ENCODE measurements at regions not wholly inside any gene's neighbourhood (a gene's known extent, or its start where the extent isn't known, plus 50 kb on each side); places are given as distances from the start of the nearest gene placed in this dataset.

- Mint-ChIP-seq H3K27ac (no peak overlapping the region), H3K36me3 (ENCODE audit: low read depth) (no peaks in the 10 kb centered on the region), H3K9me3 (peaks cover 4% of the 10 kb centered on the region), H3K27me3 (ENCODE audit: low read depth, poor library complexity) (peaks cover 33% of the 10 kb centered on the region), H3K4me1 (peaks cover 39% of the 10 kb centered on the region), H3K4me3 (no peak overlapping the region)
- no peak for DNase-seq
- no peak for TF ChIP-seq CTCF (IDR thresholded peaks at IDR 0.05)
Measured at GRCh38 chr10:124325998-124326636, 92.6 kb downstream of the OAT start.

GRCh38 chr10:124325633-124325914 is 93.1 kb downstream of the OAT start:
- no peak for DNase-seq
- H3K4me1 Mint-ChIP-seq, result peaks cover 39% of the 10 kb centered on the region
- TF ChIP-seq CTCF (IDR thresholded peaks at IDR 0.05), result no peak
- H3K4me3 Mint-ChIP-seq, result no peak overlapping the region
- H3K36me3 Mint-ChIP-seq (ENCODE audit: low read depth), result no peaks in the 10 kb centered on the region
- no peak overlapping the region for H3K27ac Mint-ChIP-seq
- no peaks in the 10 kb centered on the region for H3K9me3 Mint-ChIP-seq
- peaks cover 28% of the 10 kb centered on the region for H3K27me3 Mint-ChIP-seq (ENCODE audit: low read depth, poor library complexity)

- TF ChIP-seq CTCF (IDR thresholded peaks at IDR 0.05), result no peak
- no peak overlapping the region for H3K4me3 Mint-ChIP-seq
Measured at GRCh38 chr10:124324856-124325632, 93.7 kb downstream of the OAT start.

GRCh38 chr10:124324451-124324850 is 94.3 kb downstream of the OAT start:
- TF ChIP-seq CTCF (IDR thresholded peaks at IDR 0.05), result no peak
- DNase-seq, result no peak
- Mint-ChIP-seq H3K4me3 (no peak overlapping the region), H3K36me3 (ENCODE audit: low read depth) (no peaks in the 10 kb centered on the region), H3K4me1 (peaks cover 39% of the 10 kb centered on the region), H3K9me3 (no peaks in the 10 kb centered on the region), H3K27ac (no peak overlapping the region), H3K27me3 (ENCODE audit: low read depth, poor library complexity) (peaks cover 23% of the 10 kb centered on the region)

More at GRCh38 chr10:124324856-124325632, 93.7 kb downstream of the OAT start:
- no peak for DNase-seq
- H3K9me3 Mint-ChIP-seq, result no peaks in the 10 kb centered on the region
- H3K4me1 Mint-ChIP-seq, result peaks cover 39% of the 10 kb centered on the region
- H3K27me3 Mint-ChIP-seq (ENCODE audit: low read depth, poor library complexity), result peaks cover 28% of the 10 kb centered on the region
- no peaks in the 10 kb centered on the region for H3K36me3 Mint-ChIP-seq (ENCODE audit: low read depth)
- H3K27ac Mint-ChIP-seq, result no peak overlapping the region

GRCh38 chr10:124323806-124324205 is 94.9 kb downstream of the OAT start:
- no peaks in the 10 kb centered on the region for H3K36me3 Mint-ChIP-seq (ENCODE audit: low read depth)
- TF ChIP-seq CTCF (IDR thresholded peaks at IDR 0.05), result no peak
- H3K27me3 Mint-ChIP-seq (ENCODE audit: low read depth, poor library complexity), result peaks cover 18% of the 10 kb centered on the region
- H3K27ac Mint-ChIP-seq, result no peak overlapping the region
- H3K4me1 Mint-ChIP-seq, result peaks cover 39% of the 10 kb centered on the region
- no peak overlapping the region for H3K4me3 Mint-ChIP-seq
- H3K9me3 Mint-ChIP-seq, result no peaks in the 10 kb centered on the region
- no peak for DNase-seq
